NOMO-1 treated with dmso at 0.1 percent for 144 hours (cell line): ENCODE measurements at regions not wholly inside any gene's neighbourhood (a gene's known extent, or its start where the extent isn't known, plus 50 kb on each side); places are given as distances from the start of the nearest gene placed in this dataset.
"Not testable (repeated sequence)": the region's sequence is repeated elsewhere in the genome, so short reads cannot be mapped to it uniquely, and the experiment has no call there.

Experiments used
- DNase-seq: peaks from one replicate; lab custom pipeline; 2025; ENCODE audit not compliant: unreplicated experiment; lab: John Stamatoyannopoulos, UW

- not testable (repeated sequence) for DNase-seq
These were observed 169.0 kb downstream of the NPIPB11 start for GRCh38 chr16:29237495-29237894.

- DNase-seq, result not testable (repeated sequence)
These were observed 169.5 kb downstream of the NPIPB11 start for GRCh38 chr16:29237023-29237422.

- DNase-seq, result not testable (repeated sequence)
These were observed 170.6 kb downstream of the NPIPB11 start for GRCh38 chr16:29235836-29236370.

DNA sequence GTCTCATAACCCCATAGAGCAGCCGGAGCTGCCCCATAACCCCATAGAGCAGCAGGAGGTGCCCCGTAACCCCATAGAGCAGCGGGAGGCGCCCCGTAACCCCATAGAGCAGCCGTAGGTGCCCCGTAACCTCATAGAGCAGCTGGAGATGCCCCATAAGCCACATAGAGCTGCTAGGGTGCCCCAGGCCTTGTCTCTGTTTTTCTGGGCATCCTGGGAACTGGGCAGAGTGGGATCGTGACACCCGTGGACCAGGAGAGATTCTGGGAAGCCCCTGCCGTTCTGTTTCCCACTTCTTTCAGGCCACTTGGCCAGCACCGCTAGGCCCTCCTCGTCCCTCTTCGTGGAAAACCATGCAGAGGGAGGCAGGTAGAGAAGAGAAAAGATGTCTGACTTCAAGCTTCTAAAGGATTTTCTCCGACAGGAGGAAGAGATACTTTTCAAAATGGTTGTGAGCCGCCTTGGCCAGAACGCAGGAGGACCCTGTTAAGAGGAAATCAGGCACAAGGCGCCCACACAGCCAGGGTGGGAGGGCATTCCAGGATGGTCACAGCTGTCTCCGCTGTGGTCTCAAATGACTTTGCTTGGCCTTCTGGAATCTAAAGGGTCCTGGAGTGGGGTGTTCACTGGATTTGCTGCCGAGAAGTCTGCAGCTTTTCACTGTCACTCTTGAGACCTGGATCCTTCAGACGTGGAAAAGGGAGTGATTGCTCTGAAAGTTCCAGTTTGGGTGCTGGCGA lies 171.8 kb downstream of the NPIPB11 start:
- DNase-seq, result not testable (repeated sequence)

DNA sequence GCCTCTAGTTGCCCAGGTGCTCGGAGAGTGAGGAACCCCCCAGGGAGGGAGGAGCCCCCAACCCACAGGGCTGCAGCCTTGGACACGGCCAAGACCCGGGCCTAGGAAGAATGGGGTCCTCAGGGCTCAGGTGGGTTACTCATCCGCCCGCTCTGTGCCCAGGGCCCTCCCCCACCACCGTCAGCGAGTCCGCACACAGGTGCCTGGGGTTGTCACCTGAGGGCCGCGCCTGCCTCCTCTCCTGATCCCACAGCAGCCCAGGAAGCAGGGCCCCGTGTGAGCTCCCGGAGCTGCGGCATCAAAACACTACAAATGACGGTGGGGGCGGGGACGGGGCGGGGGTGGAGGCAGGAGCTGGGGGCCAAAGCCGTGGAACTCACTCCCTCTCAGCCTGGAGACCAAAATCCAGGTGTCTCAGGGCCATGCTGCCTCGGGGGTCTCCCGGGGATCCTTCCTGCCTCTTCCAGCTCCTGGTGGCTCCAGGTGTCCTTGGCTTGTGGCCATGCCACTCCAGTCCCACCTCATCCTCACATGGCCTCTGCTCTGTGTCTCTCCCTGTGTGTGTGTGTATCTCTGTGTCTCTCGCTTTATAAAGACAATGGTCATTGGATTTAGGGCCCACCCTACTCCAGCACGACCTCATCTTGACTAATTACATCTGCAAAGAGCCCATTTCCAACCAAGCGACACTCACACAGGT lies 172.7 kb downstream of the NPIPB11 start:
- not testable (repeated sequence) for DNase-seq

GRCh38 chr16:29232811-29233704 lies 173.5 kb downstream of the NPIPB11 start:
- DNase-seq, result no peak

DNA sequence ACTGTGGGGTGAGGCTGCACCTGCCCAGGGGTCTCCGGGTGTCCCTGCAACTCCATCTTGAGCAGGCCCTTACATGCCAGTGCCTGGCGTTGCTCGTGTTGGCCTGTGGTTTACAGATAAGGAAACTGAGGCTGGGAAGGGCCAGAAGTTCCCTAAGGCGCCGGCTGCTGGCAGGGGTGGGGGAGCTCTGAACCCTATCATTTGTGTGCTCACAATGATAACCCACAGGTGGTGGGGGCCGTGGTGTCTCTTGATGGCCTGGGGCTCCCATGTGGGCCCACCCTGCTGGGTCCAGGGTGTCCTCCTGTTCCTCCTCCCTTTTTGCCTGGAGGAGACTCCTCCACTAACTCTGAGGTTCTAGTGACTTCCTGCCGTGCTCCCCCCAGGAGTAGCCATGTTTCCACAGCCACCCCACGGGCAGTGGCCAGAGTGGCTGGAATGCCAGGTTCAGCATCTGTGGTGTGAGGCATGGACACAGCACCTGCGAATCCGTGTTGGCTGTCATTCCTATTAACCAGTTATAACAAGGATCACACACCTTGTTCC lies 174.3 kb downstream of the NPIPB11 start:
- not testable (repeated sequence) for DNase-seq

DNA sequence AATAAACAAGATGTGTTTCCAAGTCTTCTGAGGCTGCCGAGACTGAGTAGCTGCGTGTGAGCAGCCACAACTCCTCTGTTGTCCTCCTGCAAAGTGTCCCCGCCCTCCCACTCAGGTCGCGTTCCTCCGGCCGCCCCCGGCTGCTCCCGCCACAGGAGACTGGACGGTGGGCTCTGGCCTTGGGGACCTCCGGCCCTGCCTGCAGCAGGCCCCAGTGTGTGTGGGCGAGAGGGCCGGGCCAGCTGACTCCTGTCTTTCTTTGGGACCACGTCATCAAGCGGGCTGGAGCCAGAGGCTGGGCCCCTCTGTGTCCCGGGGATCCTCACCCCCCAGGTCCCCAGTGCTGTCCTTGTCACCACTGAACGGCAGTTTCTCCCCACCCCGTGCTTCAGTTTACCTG lies 175.3 kb downstream of the NPIPB11 start:
- DNase-seq, result no peak

GRCh38 chr16:29230671-29231096 lies 175.8 kb downstream of the NPIPB11 start:
- DNase-seq, result no peak

GRCh38 chr16:29230006-29230668 lies 176.4 kb downstream of the NPIPB11 start:
- DNase-seq, result not testable (repeated sequence)

DNA sequence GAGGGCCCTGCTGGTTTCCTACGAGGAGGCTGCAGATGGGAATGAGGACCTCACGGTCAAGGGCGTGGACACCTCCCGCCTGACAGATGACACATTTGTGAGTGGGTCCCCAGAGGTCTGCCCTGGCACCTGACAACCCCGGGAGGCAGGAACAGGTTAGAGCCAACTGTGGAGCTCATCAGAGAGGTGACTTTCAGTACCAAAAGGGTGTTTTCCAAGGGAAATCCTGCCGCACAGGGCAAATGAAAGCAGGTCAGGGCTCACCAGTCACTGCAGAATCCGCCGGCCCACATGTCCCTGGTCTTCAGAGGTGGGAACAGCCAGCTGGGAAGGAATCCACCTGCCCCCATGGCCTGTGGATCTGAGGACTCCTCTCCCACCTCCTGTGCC lies 176.9 kb downstream of the NPIPB11 start:
- DNase-seq, result not testable (repeated sequence)

DNA sequence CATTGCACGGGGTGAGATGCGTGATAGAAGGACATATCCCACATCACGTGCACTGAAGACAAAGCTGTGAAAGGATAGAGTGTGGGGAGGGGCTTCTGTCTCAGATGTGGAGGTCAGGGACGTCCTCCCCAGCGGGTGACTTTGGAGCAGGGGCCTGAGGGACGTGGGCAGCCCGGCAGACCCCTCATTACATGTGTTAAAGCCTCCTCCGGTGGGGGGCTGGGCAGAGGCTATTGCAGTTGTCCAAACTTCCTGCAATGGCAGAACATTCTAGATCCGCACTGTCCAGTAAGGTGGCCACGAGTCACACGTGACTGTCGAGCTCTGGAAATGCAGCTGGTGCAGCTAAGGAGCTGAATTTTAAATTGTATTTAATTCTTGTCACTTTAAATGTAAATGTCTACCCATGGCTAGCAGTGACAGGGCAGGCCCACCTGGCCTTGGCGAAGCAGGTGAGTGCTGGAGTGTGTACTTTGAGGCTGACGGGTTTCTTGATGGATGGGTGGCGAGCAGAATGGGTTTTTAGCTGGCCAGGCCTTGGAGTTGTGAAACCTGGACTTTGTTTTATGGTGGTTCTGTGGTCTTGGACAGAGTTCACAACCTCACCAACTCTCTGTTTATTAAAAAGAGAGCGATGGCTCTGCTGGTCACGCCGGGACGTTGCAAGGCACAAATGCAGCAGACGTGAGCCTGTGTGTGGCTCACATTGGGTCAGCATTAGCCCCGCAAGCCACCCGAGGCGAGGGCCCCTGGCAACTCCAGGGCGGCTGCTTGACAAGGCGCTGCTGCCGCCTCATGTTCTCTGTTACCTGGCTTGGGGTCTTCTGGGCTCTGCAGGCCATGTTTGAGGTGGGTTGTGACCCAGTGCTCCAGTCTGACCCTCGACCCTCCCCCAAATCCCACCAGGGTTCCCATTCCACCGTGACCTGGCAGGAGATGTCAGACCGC lies 177.6 kb downstream of the NPIPB11 start:
- not testable (repeated sequence) for DNase-seq

- not testable (repeated sequence) for DNase-seq
These were observed 178.5 kb downstream of the NPIPB11 start for GRCh38 chr16:29227751-29228663.

DNA sequence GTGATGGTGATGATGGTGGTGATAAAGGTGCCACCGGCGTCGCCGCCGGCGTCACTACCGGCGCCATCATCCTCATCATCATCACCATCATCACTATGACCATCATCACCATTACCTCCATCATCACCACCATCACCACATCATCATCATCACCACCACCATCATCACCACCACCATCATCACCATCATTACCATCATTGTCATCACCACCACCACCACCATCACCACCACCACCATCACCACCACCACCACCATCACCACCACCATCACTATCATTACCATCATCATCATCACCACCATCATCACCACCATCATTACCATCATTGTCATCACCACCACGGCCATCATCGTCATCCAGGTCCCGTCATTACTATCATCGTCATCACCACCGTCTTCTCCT lies 179.7 kb downstream of the NPIPB11 start:
- no peak for DNase-seq

DNA sequence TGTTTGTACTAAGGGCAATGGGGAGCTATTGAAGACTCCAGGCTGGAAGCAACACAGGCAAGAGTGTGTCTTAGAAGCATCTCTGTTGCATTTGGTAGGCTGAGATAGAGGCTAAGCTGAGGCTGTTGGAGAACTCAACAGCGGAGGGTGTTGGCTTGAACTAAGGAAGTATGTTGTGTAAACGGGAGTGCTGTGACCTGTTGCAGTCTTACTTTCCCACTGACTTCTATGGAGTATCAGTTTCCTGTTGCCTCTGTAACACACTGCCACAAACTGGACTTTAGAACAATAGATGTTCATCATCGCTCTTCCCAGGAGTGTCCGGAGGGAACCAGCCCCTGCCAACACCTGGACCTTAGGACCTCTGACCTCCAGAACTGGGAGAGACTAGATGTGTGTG lies 181.8 kb downstream of the NPIPB11 start:
- DNase-seq, result not testable (repeated sequence)

GRCh38 chr16:29222615-29223014 lies 183.9 kb downstream of the NPIPB11 start:
- DNase-seq, result not testable (repeated sequence)

GRCh38 chr16:29222008-29222407 lies 184.5 kb downstream of the NPIPB11 start:
- DNase-seq, result not testable (repeated sequence)
